ENCODE measurements at regions not wholly inside any gene's neighbourhood (a gene's known extent, or its start where the extent isn't known, plus 50 kb on each side); places are given as distances from the start of the nearest gene placed in this dataset.
"Not testable (repeated sequence)": the region's sequence is repeated elsewhere in the genome, so short reads cannot be mapped to it uniquely, and the experiment has no call there.

GRCh38 chr5:29015523-29015922 is 1977.1 kb upstream of the CDH9 start:
- H3K9me3 Mint-ChIP-seq, result peaks cover 26% of the 10 kb centered on the region
- no peak overlapping the region for H3K4me3 Mint-ChIP-seq (ENCODE audit: low read depth)
- no peak overlapping the region for H3K27ac Mint-ChIP-seq
- intact Hi-C loops (cut with micrococcal nuclease), result no loop called here
- no peaks in the 10 kb centered on the region for H3K4me1 Mint-ChIP-seq (ENCODE audit: low read depth)
- no peak for DNase-seq (ENCODE audit: low spot score)
- no peaks in the 10 kb centered on the region for H3K27me3 Mint-ChIP-seq (ENCODE audit: low read depth)
- H3K36me3 Mint-ChIP-seq (ENCODE audit: low read depth), result no peaks in the 10 kb centered on the region

GRCh38 chr5:29005386-29005785 is 1967.0 kb upstream of the CDH9 start:
- intact Hi-C loops (cut with micrococcal nuclease), result no loop called here
- peaks cover 56% of the 10 kb centered on the region for H3K9me3 Mint-ChIP-seq
- no peak overlapping the region for H3K27ac Mint-ChIP-seq
- no peaks in the 10 kb centered on the region for H3K4me1 Mint-ChIP-seq (ENCODE audit: low read depth)
- no peak for DNase-seq (ENCODE audit: low spot score)
- no peak overlapping the region for H3K4me3 Mint-ChIP-seq (ENCODE audit: low read depth)
- H3K36me3 Mint-ChIP-seq (ENCODE audit: low read depth), result no peaks in the 10 kb centered on the region
- H3K27me3 Mint-ChIP-seq (ENCODE audit: low read depth), result no peaks in the 10 kb centered on the region

DNA sequence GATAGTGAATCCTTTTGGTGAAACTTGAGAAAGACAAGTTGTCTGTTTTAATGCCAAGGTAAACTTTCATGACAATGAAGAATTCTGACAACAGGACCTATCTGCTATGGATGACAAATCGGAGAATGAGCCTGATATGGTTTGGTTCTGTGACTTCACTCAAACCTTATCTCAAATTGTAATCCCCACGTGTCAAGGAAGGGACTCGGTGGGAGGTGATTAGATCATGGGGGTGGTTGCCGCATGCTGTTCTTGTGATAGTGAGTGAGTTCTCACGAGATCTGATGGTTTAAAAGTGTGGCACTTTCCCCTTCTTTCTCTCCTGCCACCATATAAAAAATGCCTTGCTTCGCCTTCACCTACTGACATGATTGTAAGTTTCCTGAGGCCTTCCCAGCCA is 1964.1 kb upstream of the CDH9 start:
- Mint-ChIP-seq H3K36me3 (ENCODE audit: low read depth) (no peaks in the 10 kb centered on the region), H3K9me3 (peaks cover 57% of the 10 kb centered on the region), H3K4me3 (ENCODE audit: low read depth) (no peak overlapping the region), H3K4me1 (ENCODE audit: low read depth) (no peaks in the 10 kb centered on the region), H3K27me3 (ENCODE audit: low read depth) (no peaks in the 10 kb centered on the region), H3K27ac (no peak overlapping the region)
- no peak for DNase-seq (ENCODE audit: low spot score)
- intact Hi-C loops (cut with micrococcal nuclease), result no loop called here

- Mint-ChIP-seq H3K27ac (no peak overlapping the region), H3K27me3 (ENCODE audit: low read depth) (no peaks in the 10 kb centered on the region), H3K4me3 (ENCODE audit: low read depth) (no peak overlapping the region), H3K9me3 (peaks cover 59% of the 10 kb centered on the region), H3K4me1 (ENCODE audit: low read depth) (no peaks in the 10 kb centered on the region), H3K36me3 (ENCODE audit: low read depth) (no peaks in the 10 kb centered on the region)
- no peak for DNase-seq (ENCODE audit: low spot score)
- intact Hi-C loops (cut with micrococcal nuclease), result no loop called here
Observed at GRCh38 chr5:29001666-29002065, 1963.3 kb upstream of the CDH9 start.

GRCh38 chr5:28984639-28985038 is 1946.3 kb upstream of the CDH9 start:
- H3K4me3 Mint-ChIP-seq (ENCODE audit: low read depth), result no peak overlapping the region
- DNase-seq (ENCODE audit: low spot score), result no peak
- intact Hi-C loops (cut with micrococcal nuclease), result no loop called here
- no peaks in the 10 kb centered on the region for H3K27me3 Mint-ChIP-seq (ENCODE audit: low read depth)
- no peaks in the 10 kb centered on the region for H3K4me1 Mint-ChIP-seq (ENCODE audit: low read depth)
- H3K36me3 Mint-ChIP-seq (ENCODE audit: low read depth), result no peaks in the 10 kb centered on the region
- no peak overlapping the region for H3K27ac Mint-ChIP-seq
- H3K9me3 Mint-ChIP-seq, result peaks cover 62% of the 10 kb centered on the region

DNA sequence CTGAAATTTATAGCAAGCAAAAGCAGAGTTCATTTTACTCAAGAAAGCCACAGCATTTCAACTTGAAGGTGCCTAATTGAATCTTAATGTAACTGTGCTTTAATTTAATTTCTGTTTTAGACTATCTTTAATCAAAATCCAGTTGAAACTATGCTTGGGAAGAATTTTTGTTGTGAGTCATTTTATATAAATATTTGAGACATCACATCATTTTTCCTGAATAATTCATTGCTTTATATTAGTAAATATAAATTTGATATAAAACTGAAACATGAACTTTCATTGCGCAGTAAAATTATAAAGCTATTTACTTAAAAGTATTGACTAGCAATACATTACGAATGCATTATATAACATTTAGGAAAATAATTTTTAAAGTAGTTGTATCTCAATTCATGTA is 1937.1 kb upstream of the CDH9 start:
- DNase-seq (ENCODE audit: low spot score), result no peak
- H3K27ac Mint-ChIP-seq, result no peak overlapping the region
- no peaks in the 10 kb centered on the region for H3K36me3 Mint-ChIP-seq (ENCODE audit: low read depth)
- peaks cover 33% of the 10 kb centered on the region for H3K9me3 Mint-ChIP-seq
- H3K4me3 Mint-ChIP-seq (ENCODE audit: low read depth), result no peak overlapping the region
- H3K4me1 Mint-ChIP-seq (ENCODE audit: low read depth), result no peaks in the 10 kb centered on the region
- intact Hi-C loops (cut with micrococcal nuclease), result no loop called here
- no peaks in the 10 kb centered on the region for H3K27me3 Mint-ChIP-seq (ENCODE audit: low read depth)

DNA sequence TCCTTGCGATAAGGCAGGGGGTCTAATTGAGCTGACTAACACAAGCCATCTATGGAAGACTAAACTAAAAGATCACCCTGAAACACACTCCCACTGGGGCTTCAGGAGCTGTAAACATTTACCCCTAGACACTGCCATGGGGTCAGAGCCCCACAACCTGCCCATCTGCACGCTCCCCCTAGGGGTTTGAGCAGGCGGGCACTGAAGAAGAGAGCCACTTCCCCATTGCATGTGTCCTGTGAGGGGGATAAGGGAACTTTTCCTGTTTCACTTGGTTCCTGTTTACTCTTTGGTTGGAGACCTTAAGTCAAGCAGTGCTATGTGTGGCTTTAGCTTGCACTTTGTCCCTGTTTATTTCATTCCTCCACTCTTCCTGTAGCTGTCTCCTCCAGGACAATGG is 1929.5 kb upstream of the CDH9 start:
- Mint-ChIP-seq H3K4me3 (ENCODE audit: low read depth) (no peak overlapping the region), H3K36me3 (ENCODE audit: low read depth) (no peaks in the 10 kb centered on the region), H3K27me3 (ENCODE audit: low read depth) (no peaks in the 10 kb centered on the region), H3K27ac (no peak overlapping the region), H3K9me3 (peaks cover 15% of the 10 kb centered on the region), H3K4me1 (ENCODE audit: low read depth) (no peaks in the 10 kb centered on the region)
- intact Hi-C loops (cut with micrococcal nuclease), result no loop called here
- DNase-seq (ENCODE audit: low spot score), result no peak

GRCh38 chr5:28961816-28962215 is 1923.4 kb upstream of the CDH9 start:
- no peak for DNase-seq (ENCODE audit: low spot score)
- no peak overlapping the region for H3K27ac Mint-ChIP-seq
- H3K36me3 Mint-ChIP-seq (ENCODE audit: low read depth), result no peaks in the 10 kb centered on the region
- no peaks in the 10 kb centered on the region for H3K27me3 Mint-ChIP-seq (ENCODE audit: low read depth)
- intact Hi-C loops (cut with micrococcal nuclease), result no loop called here
- H3K4me1 Mint-ChIP-seq (ENCODE audit: low read depth), result no peaks in the 10 kb centered on the region
- peaks cover 23% of the 10 kb centered on the region for H3K9me3 Mint-ChIP-seq
- H3K4me3 Mint-ChIP-seq (ENCODE audit: low read depth), result no peak overlapping the region

DNA sequence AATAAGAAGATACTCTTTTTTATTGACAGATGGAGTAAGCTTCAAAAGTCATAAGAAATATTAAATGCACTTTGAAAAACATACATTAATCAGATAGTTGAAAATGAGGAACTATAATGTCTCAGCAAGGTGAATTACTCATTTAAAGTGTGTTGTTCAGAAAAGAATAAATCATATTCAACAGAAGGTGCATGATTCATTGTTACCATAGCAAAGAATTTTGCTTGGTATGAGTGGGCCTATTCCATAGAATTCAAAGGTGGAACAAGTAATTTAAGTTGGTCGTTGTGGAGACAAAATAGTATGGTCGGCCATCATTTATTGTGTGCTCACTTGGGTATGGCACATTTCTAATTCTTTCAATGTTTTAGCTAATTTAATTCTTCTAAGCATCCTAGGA is 1920.2 kb upstream of the CDH9 start:
- no peak overlapping the region for H3K4me3 Mint-ChIP-seq (ENCODE audit: low read depth)

GRCh38 chr5:28957450-28957849 is 1919.1 kb upstream of the CDH9 start:
- peaks cover 22% of the 10 kb centered on the region for H3K9me3 Mint-ChIP-seq
- H3K36me3 Mint-ChIP-seq (ENCODE audit: low read depth), result no peaks in the 10 kb centered on the region
- intact Hi-C loops (cut with micrococcal nuclease), result no loop called here
- no peak overlapping the region for H3K4me3 Mint-ChIP-seq (ENCODE audit: low read depth)
- H3K27me3 Mint-ChIP-seq (ENCODE audit: low read depth), result no peaks in the 10 kb centered on the region
- DNase-seq (ENCODE audit: low spot score), result no peak
- no peaks in the 10 kb centered on the region for H3K4me1 Mint-ChIP-seq (ENCODE audit: low read depth)
- H3K27ac Mint-ChIP-seq, result no peak overlapping the region

More for the DNA sequence above, 1920.2 kb upstream of the CDH9 start:
- Mint-ChIP-seq H3K9me3 (peaks cover 19% of the 10 kb centered on the region), H3K27me3 (ENCODE audit: low read depth) (no peaks in the 10 kb centered on the region), H3K36me3 (ENCODE audit: low read depth) (no peaks in the 10 kb centered on the region), H3K27ac (no peak overlapping the region), H3K4me1 (ENCODE audit: low read depth) (no peaks in the 10 kb centered on the region)
- no peak for DNase-seq (ENCODE audit: low spot score)
- intact Hi-C loops (cut with micrococcal nuclease), result no loop called here

DNA sequence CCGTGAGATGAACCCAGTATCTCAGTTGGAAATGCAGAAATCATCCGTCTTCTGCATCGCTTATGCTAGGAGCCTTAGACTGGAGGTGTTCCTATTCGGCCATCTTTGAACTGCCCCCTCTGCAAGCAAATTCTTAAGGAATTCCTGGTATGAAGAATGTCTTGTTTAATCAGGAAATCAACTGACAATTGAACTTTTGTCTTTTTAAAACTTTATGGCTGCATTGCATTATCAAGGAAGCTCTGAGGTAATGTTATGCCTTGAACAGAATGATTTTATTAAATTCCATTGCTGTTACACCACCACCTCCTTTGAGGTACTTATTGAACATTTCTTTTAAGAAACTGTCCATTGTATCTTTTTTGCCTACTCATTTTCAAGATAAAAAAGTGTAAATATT is 1915.7 kb upstream of the CDH9 start:
- Mint-ChIP-seq H3K27me3 (ENCODE audit: low read depth) (no peaks in the 10 kb centered on the region), H3K9me3 (peaks cover 8% of the 10 kb centered on the region), H3K27ac (no peak overlapping the region), H3K4me1 (ENCODE audit: low read depth) (no peaks in the 10 kb centered on the region), H3K4me3 (ENCODE audit: low read depth) (no peak overlapping the region), H3K36me3 (ENCODE audit: low read depth) (no peaks in the 10 kb centered on the region)
- intact Hi-C loops (cut with micrococcal nuclease), result no loop called here
- DNase-seq (ENCODE audit: low spot score), result no peak

DNA sequence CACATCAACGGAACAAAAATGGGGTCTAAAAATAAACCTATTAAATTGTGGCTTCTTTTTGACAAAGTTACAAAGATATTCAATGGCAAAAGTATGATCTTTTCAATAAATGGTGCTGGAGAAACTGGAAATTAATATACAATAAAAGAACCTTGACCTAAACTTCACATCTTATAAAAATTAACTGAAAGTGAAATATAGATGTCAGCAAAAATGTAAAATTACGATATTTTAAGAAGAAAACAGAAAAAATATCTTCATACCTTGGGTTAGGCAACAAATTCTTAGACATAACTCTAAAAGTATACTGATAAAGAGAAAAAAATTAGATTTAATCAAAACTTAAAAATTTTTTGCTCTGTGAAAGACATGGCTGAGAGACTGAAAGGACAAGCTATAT is 1909.5 kb upstream of the CDH9 start:
- H3K27me3 Mint-ChIP-seq (ENCODE audit: low read depth), result no peaks in the 10 kb centered on the region
- H3K4me3 Mint-ChIP-seq (ENCODE audit: low read depth), result no peak overlapping the region

DNA sequence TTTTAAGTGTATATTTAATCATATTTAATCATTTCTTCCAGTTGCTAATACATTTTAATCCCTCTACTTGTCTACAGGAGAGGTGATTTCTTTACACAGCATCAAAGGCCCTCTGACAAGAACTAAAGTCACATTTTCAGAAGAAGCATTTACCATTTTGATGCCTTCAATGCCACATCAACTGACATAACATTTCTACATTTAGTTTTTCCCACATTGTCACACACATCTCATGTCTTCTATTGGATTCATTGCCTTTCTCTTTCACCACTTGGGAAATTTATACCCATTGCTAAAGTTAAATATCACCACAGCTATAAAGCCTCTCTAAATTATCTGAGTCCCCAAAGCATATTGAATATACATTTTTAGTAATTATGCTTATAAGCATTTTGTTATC is 1907.5 kb upstream of the CDH9 start:
- H3K36me3 Mint-ChIP-seq (ENCODE audit: low read depth), result no peaks in the 10 kb centered on the region
- intact Hi-C loops (cut with micrococcal nuclease), result no loop called here
- no peaks in the 10 kb centered on the region for H3K4me1 Mint-ChIP-seq (ENCODE audit: low read depth)
- no peaks in the 10 kb centered on the region for H3K27me3 Mint-ChIP-seq (ENCODE audit: low read depth)
- no peak for DNase-seq (ENCODE audit: low spot score)
- H3K27ac Mint-ChIP-seq, result no peak overlapping the region
- no peak overlapping the region for H3K4me3 Mint-ChIP-seq (ENCODE audit: low read depth)
- peaks cover 20% of the 10 kb centered on the region for H3K9me3 Mint-ChIP-seq

More for the DNA sequence above, 1909.5 kb upstream of the CDH9 start:
- Mint-ChIP-seq H3K27ac (no peak overlapping the region), H3K4me1 (ENCODE audit: low read depth) (no peaks in the 10 kb centered on the region), H3K9me3 (peaks cover 12% of the 10 kb centered on the region), H3K36me3 (ENCODE audit: low read depth) (no peaks in the 10 kb centered on the region)
- no peak for DNase-seq (ENCODE audit: low spot score)
- intact Hi-C loops (cut with micrococcal nuclease), result no loop called here

DNA sequence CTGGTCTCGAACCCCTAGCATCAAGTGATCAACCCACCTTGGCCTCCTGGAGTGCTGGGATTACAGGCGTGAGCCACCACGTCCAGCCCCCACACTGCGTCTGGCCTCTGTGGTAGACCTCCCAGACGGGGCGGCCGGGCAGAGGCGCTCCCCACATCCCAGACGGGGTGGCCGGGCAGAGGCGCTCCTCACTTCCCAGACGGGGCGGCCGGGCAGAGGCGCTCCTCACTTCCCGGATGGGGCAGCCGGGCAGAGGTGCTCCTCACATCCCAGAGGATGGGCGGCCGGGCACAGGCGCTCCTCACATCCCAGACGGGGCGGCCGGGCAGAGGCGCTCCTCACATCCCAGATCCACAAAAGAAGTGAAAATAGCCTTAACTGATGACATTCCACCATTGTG is 1891.0 kb upstream of the CDH9 start:
- H3K27me3 Mint-ChIP-seq (ENCODE audit: low read depth); intact Hi-C loops (cut with micrococcal nuclease); H3K4me1 Mint-ChIP-seq (ENCODE audit: low read depth); H3K27ac Mint-ChIP-seq; H3K4me3 Mint-ChIP-seq (ENCODE audit: low read depth); DNase-seq (ENCODE audit: low spot score); H3K36me3 Mint-ChIP-seq (ENCODE audit: low read depth): not testable (repeated sequence)
- H3K9me3 Mint-ChIP-seq, result peaks cover 51% of the 10 kb centered on the region
